Right lobe of liver (tissue), 4 donors: ENCODE measurements at regions not wholly inside any gene's neighbourhood (a gene's known extent, or its start where the extent isn't known, plus 50 kb on each side); places are given as distances from the start of the nearest gene placed in this dataset.

Source experiments
- POLR2A ChIP-seq: fragments of 450-650 bp; IDR thresholded peaks from one replicate; pipeline ENCODE4 v1.6.1; 2017; ENCODE audit warnings: antibody characterized with exemption, mild to moderate bottlenecking
- TF ChIP-seq, protein P1 (sequence below), 4 donors: fragments of 200-600 bp in 3 of 4; fragments of 450-650 bp in 1 of 4; IDR thresholded peaks; one replicate each; pipeline versions ENCODE4 v1.5.1 to v1.8.0; 2016 to 2022; ENCODE audit warnings: antibody characterized with exemption in 4 of 4, mild to moderate bottlenecking in 2 of 4
- donor health status: DM: no; HTN: no; CAD: no.
- donor health status: DM: no; HTN: no; CAD: no.
- donor health status: DM: no; HTN: yes; CAD: no.

- no peak for TF ChIP-seq POLR2A
- TF ChIP-seq, protein P1, sequence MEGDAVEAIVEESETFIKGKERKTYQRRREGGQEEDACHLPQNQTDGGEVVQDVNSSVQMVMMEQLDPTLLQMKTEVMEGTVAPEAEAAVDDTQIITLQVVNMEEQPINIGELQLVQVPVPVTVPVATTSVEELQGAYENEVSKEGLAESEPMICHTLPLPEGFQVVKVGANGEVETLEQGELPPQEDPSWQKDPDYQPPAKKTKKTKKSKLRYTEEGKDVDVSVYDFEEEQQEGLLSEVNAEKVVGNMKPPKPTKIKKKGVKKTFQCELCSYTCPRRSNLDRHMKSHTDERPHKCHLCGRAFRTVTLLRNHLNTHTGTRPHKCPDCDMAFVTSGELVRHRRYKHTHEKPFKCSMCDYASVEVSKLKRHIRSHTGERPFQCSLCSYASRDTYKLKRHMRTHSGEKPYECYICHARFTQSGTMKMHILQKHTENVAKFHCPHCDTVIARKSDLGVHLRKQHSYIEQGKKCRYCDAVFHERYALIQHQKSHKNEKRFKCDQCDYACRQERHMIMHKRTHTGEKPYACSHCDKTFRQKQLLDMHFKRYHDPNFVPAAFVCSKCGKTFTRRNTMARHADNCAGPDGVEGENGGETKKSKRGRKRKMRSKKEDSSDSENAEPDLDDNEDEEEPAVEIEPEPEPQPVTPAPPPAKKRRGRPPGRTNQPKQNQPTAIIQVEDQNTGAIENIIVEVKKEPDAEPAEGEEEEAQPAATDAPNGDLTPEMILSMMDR (IDR thresholded peaks at IDR 0.05): no peak
Measured at GRCh38 chr16:50888486-50889261, 146.8 kb downstream of the CYLD start.
